Panc1 (cell line): ENCODE measurements at regions not wholly inside any gene's neighbourhood (a gene's known extent, or its start where the extent isn't known, plus 50 kb on each side); places are given as distances from the start of the nearest gene placed in this dataset.
"Not testable (repeated sequence)": the region's sequence is repeated elsewhere in the genome, so short reads cannot be mapped to it uniquely, and the experiment has no call there.

ENCODE experiments used
- POLR2AphosphoS5 ChIP-seq: IDR thresholded peaks from 2 replicates; pipeline ENCODE4 v1.6.1; 2012; ENCODE audit warnings: mild to moderate bottlenecking, low read depth, low read length, moderate library complexity
- TF ChIP-seq, protein P1 (sequence below): fragments of 450-650 bp; IDR thresholded peaks from 2 replicates; pipeline ENCODE4 v1.5.1; 2017; ENCODE audit warnings: mild to moderate bottlenecking

DNA sequence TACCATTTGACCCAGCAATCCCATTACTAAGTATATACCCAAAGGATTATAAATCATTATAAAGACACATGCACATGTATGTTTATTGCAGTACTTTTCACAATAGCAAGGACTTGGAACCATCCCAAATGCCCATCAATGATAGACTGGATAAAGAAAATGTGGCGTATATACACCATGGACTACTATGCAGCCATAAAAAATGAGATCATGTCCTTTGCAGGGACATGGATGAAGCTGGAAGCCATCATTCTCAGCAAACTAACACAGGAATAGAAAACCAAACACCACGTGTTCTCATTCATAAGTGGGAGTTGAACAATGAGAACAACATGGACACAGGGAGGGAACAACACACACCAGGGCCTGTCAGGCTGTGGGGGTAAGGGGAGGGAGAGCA is 59.2 kb upstream of the TNIK start:
- TF ChIP-seq, protein P1, sequence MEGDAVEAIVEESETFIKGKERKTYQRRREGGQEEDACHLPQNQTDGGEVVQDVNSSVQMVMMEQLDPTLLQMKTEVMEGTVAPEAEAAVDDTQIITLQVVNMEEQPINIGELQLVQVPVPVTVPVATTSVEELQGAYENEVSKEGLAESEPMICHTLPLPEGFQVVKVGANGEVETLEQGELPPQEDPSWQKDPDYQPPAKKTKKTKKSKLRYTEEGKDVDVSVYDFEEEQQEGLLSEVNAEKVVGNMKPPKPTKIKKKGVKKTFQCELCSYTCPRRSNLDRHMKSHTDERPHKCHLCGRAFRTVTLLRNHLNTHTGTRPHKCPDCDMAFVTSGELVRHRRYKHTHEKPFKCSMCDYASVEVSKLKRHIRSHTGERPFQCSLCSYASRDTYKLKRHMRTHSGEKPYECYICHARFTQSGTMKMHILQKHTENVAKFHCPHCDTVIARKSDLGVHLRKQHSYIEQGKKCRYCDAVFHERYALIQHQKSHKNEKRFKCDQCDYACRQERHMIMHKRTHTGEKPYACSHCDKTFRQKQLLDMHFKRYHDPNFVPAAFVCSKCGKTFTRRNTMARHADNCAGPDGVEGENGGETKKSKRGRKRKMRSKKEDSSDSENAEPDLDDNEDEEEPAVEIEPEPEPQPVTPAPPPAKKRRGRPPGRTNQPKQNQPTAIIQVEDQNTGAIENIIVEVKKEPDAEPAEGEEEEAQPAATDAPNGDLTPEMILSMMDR = not testable (repeated sequence)
- not testable (repeated sequence) for TF ChIP-seq POLR2AphosphoS5
